ENCODE measurements at regions not wholly inside any gene's neighbourhood (a gene's known extent, or its start where the extent isn't known, plus 50 kb on each side); places are given as distances from the start of the nearest gene placed in this dataset.
A peak's percentile ranks its signal among the peaks of the same experiment; 100 is the strongest.

GRCh38 chr7:17501441-17502212, 203.2 kb downstream of the AHR start:
- H4K20me1 ChIP-seq (ENCODE audit: insufficient read depth, low read length) = no peaks in the 10 kb centered on the region
- H3K27me3 ChIP-seq (ENCODE audit: insufficient read depth, low read length) = no peaks in the 10 kb centered on the region
- H3K79me2 ChIP-seq (ENCODE audit: insufficient read depth, low read length) = no peaks in the 10 kb centered on the region
- H3K36me3 ChIP-seq (ENCODE audit: insufficient read depth, low read length) = no peaks in the 10 kb centered on the region
- no peak overlapping the region for H2AFZ ChIP-seq (ENCODE audit: low read length)
- H3K27ac ChIP-seq (ENCODE audit: low read depth, low read length) = peak overlapping the region; percentile 73
- peak overlapping the region; percentile 35 for H3K4me2 ChIP-seq (ENCODE audit: insufficient read depth, low read length)
- H3K4me3 ChIP-seq (ENCODE audit: insufficient read depth, low read length) = peak overlapping the region; percentile 5
- peaks cover 30% of the 10 kb centered on the region for H3K4me1 ChIP-seq (ENCODE audit: insufficient read depth, low read length)
- TF ChIP-seq, protein P1, sequence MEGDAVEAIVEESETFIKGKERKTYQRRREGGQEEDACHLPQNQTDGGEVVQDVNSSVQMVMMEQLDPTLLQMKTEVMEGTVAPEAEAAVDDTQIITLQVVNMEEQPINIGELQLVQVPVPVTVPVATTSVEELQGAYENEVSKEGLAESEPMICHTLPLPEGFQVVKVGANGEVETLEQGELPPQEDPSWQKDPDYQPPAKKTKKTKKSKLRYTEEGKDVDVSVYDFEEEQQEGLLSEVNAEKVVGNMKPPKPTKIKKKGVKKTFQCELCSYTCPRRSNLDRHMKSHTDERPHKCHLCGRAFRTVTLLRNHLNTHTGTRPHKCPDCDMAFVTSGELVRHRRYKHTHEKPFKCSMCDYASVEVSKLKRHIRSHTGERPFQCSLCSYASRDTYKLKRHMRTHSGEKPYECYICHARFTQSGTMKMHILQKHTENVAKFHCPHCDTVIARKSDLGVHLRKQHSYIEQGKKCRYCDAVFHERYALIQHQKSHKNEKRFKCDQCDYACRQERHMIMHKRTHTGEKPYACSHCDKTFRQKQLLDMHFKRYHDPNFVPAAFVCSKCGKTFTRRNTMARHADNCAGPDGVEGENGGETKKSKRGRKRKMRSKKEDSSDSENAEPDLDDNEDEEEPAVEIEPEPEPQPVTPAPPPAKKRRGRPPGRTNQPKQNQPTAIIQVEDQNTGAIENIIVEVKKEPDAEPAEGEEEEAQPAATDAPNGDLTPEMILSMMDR (IDR thresholded peaks at IDR 0.05; ENCODE audit: extremely low read depth, low read depth, low read length) = no peak
- H3K9me3 ChIP-seq (ENCODE audit: low read depth, low read length) = no peaks in the 10 kb centered on the region
- DNase-seq (ENCODE audit: insufficient read length, low spot score, missing footprints) = peak; percentile 14

- H2AFZ ChIP-seq (ENCODE audit: low read length) = peak overlapping the region; percentile 31
- DNase-seq (ENCODE audit: insufficient read length, low spot score, missing footprints) = no peak
- TF ChIP-seq, protein P1 (IDR thresholded peaks at IDR 0.05; ENCODE audit: extremely low read depth, low read depth, low read length) = no peak
These were observed 204.0 kb downstream of the AHR start for GRCh38 chr7:17502213-17503060.

GRCh38 chr7:17506095-17506494, 207.6 kb downstream of the AHR start:
- Histone ChIP-seq H3K9me3 (ENCODE audit: low read depth, low read length) (no peaks in the 10 kb centered on the region), H3K4me1 (ENCODE audit: insufficient read depth, low read length) (peaks cover 26% of the 10 kb centered on the region), H3K36me3 (ENCODE audit: insufficient read depth, low read length) (no peaks in the 10 kb centered on the region), H4K20me1 (ENCODE audit: insufficient read depth, low read length) (no peaks in the 10 kb centered on the region), H3K27me3 (ENCODE audit: insufficient read depth, low read length) (no peaks in the 10 kb centered on the region), H3K4me2 (ENCODE audit: insufficient read depth, low read length) (no peak overlapping the region), H3K79me2 (ENCODE audit: insufficient read depth, low read length) (no peaks in the 10 kb centered on the region), H2AFZ (ENCODE audit: low read length) (peak overlapping the region; percentile 23), H3K4me3 (ENCODE audit: insufficient read depth, low read length) (no peak overlapping the region), H3K27ac (ENCODE audit: low read depth, low read length) (no peak overlapping the region)
- no peak for DNase-seq (ENCODE audit: insufficient read length, low spot score, missing footprints)
- TF ChIP-seq, protein P1 (IDR thresholded peaks at IDR 0.05; ENCODE audit: extremely low read depth, low read depth, low read length) = no peak

More at GRCh38 chr7:17502213-17503060, 204.0 kb downstream of the AHR start:
- Histone ChIP-seq H3K36me3 (ENCODE audit: insufficient read depth, low read length) (no peaks in the 10 kb centered on the region), H3K27ac (ENCODE audit: low read depth, low read length) (peak overlapping the region; percentile 73), H3K9me3 (ENCODE audit: low read depth, low read length) (no peaks in the 10 kb centered on the region), H3K4me3 (ENCODE audit: insufficient read depth, low read length) (peak overlapping the region; percentile 5), H3K4me2 (ENCODE audit: insufficient read depth, low read length) (peak overlapping the region; percentile 35), H3K4me1 (ENCODE audit: insufficient read depth, low read length) (peaks cover 30% of the 10 kb centered on the region), H4K20me1 (ENCODE audit: insufficient read depth, low read length) (no peaks in the 10 kb centered on the region), H3K27me3 (ENCODE audit: insufficient read depth, low read length) (no peaks in the 10 kb centered on the region), H3K79me2 (ENCODE audit: insufficient read depth, low read length) (no peaks in the 10 kb centered on the region)

DNA sequence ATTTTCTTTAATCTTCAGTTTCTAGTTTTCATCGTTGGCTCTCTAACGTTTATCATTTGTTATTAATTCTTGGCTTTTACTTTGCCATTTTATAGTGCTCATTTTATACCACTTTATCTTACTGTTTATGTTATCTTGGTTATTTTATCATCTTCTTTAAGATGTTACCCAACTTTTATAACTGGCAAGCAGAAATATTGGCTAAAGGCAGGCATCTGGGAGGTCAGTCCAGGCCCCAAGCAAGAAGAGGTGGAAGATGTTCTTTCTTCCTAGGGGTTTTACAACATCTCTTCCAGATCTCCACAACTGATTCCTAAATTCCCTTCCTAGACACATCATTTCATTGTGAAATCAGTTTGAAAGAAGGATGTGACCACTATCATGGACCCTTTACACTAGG, 208.1 kb downstream of the AHR start:
- Histone ChIP-seq H3K4me2 (ENCODE audit: insufficient read depth, low read length) (no peak overlapping the region), H3K27me3 (ENCODE audit: insufficient read depth, low read length) (no peaks in the 10 kb centered on the region), H3K27ac (ENCODE audit: low read depth, low read length) (no peak overlapping the region), H3K79me2 (ENCODE audit: insufficient read depth, low read length) (no peaks in the 10 kb centered on the region), H3K4me1 (ENCODE audit: insufficient read depth, low read length) (peaks cover 21% of the 10 kb centered on the region), H2AFZ (ENCODE audit: low read length) (no peak overlapping the region), H4K20me1 (ENCODE audit: insufficient read depth, low read length) (no peaks in the 10 kb centered on the region), H3K9me3 (ENCODE audit: low read depth, low read length) (no peaks in the 10 kb centered on the region), H3K36me3 (ENCODE audit: insufficient read depth, low read length) (no peaks in the 10 kb centered on the region), H3K4me3 (ENCODE audit: insufficient read depth, low read length) (no peak overlapping the region)
- TF ChIP-seq, protein P1 (IDR thresholded peaks at IDR 0.05; ENCODE audit: extremely low read depth, low read depth, low read length) = no peak
- no peak for DNase-seq (ENCODE audit: insufficient read length, low spot score, missing footprints)
